CD4-positive, alpha-beta T cell (primary cell): ENCODE measurements at regions not wholly inside any gene's neighbourhood (a gene's known extent, or its start where the extent isn't known, plus 50 kb on each side); places are given as distances from the start of the nearest gene placed in this dataset.

Experiments
- ATAC-seq: fragments of 200-7000 bp; cut with Tn5 transposase; one replicate; pipeline ENCODE4 v1.10.0; 2022; ENCODE audit warnings: mild to moderate bottlenecking; ENCODE audit not compliant: poor library complexity
- CTCF ChIA-PET: fragments of 350-600 bp; sonication (Branson Sonifier 250); formaldehyde crosslinking; loops from one replicate; lab custom pipeline; 2021; ENCODE audit warnings: antibody characterized with exemption, inconsistent platforms; lab: Charles Lee
- POLR2A ChIA-PET: fragments of 350-600 bp; sonication (Branson Sonifier 250); formaldehyde crosslinking; loops from one replicate; lab custom pipeline; 2021; ENCODE audit warnings: antibody characterized with exemption, inconsistent platforms; lab: Charles Lee
- DNase-seq, 14 experiments: peaks; one replicate each; pipeline ENCODE4 v3.0.0-alpha.2; 2013 to 2020; ENCODE audit warnings: mixed read lengths in 2 of 14
- H3K27ac ChIP-seq, 2 donors: one replicate each; pipeline versions ENCODE4 v1.5.1 to v1.7.0; 2013; ENCODE audit warnings: low read length in 2 of 2, low read depth in 1 of 2, mild to moderate bottlenecking in 1 of 2
- H3K27me3 ChIP-seq, 2 experiments: 1 replicate in 1 of 2; 2 replicates in 1 of 2; pipeline versions ENCODE4 v1.6.1 to v1.7.0; 2013; ENCODE audit warnings: low read length in 2 of 2, control low read depth in 1 of 2, mild to moderate bottlenecking in 1 of 2, moderate library complexity in 1 of 2; ENCODE audit not compliant: insufficient read depth in 2 of 2, control insufficient read depth in 1 of 2
- H3K36me3 ChIP-seq: one replicate; pipeline ENCODE4 v1.6.1; 2013; ENCODE audit warnings: low read length, control low read depth; ENCODE audit not compliant: insufficient read depth
- H3K4me1 ChIP-seq: one replicate; pipeline ENCODE4 v1.6.1; 2013; ENCODE audit warnings: low read length, control low read depth; ENCODE audit not compliant: insufficient read depth
- H3K4me3 ChIP-seq: one replicate; pipeline ENCODE4 v1.5.1; 2013; ENCODE audit warnings: mild to moderate bottlenecking, low read length, moderate library complexity
- H3K9me3 ChIP-seq, 2 experiments: 1 replicate in 1 of 2; 2 replicates in 1 of 2; pipeline versions ENCODE4 v1.6.1 to v1.7.0; 2013; ENCODE audit warnings: low read length in 2 of 2, mild to moderate bottlenecking in 2 of 2, control low read depth in 1 of 2, moderate library complexity in 1 of 2; ENCODE audit not compliant: control insufficient read depth in 1 of 2, insufficient read depth in 1 of 2
- H3K27ac Mint-ChIP-seq: one replicate; pipeline ENCODE4 v1.8.0; 2020; ENCODE audit warnings: mixed read lengths
- H3K27me3 Mint-ChIP-seq: one replicate; pipeline ENCODE4 v1.8.0; 2021; ENCODE audit warnings: mixed read lengths
- H3K36me3 Mint-ChIP-seq: one replicate; pipeline ENCODE4 v1.8.0; 2021; ENCODE audit warnings: low read depth, mixed read lengths
- H3K4me1 Mint-ChIP-seq: one replicate; pipeline ENCODE4 v1.8.0; 2021; ENCODE audit warnings: low read depth, mixed read lengths
- H3K4me3 Mint-ChIP-seq: one replicate; pipeline ENCODE4 v1.8.0; 2020; ENCODE audit warnings: mild to moderate bottlenecking, mixed read lengths
- H3K9me3 Mint-ChIP-seq: one replicate; pipeline ENCODE4 v1.8.0; 2020; ENCODE audit warnings: mixed read lengths
- CTCF ChIP-seq: fragments of 200-600 bp; IDR thresholded peaks from one replicate; pipeline ENCODE4 v1.8.0; 2022; ENCODE audit warnings: antibody characterized with exemption, mild to moderate bottlenecking
- intact Hi-C, 2 experiments: fragments of 100-400 bp; cut with DNase I in 1 of 2; cut with micrococcal nuclease in 1 of 2; formaldehyde crosslinking; loops; one replicate each; pipeline versions ENCODE4 v1.15.1 to v1.9.0; 2023 to 2025; cut with DNase I, micrococcal nuclease

GRCh38 chr4:175542786-175543185 lies 269.3 kb downstream of the GPM6A start:
- POLR2A ChIA-PET = no interaction called here
- no peak for ATAC-seq
- H3K9me3 ChIP-seq = peaks cover 0 to 3% of the 10 kb centered on the region in 2 experiments
- no peaks in the 10 kb centered on the region for H3K4me1 Mint-ChIP-seq
- no peaks in the 10 kb centered on the region for H3K27me3 ChIP-seq
- H3K36me3 Mint-ChIP-seq = no peaks in the 10 kb centered on the region
- no peaks in the 10 kb centered on the region for H3K36me3 ChIP-seq
- intact Hi-C loops = no loop called here
- CTCF ChIA-PET = no interaction called here
- H3K27ac Mint-ChIP-seq = no peak overlapping the region
- H3K27ac ChIP-seq = no peak overlapping the region
- no peak for DNase-seq
- no peaks in the 10 kb centered on the region for H3K27me3 Mint-ChIP-seq
- H3K4me3 Mint-ChIP-seq = no peak overlapping the region
- no peaks in the 10 kb centered on the region for H3K4me1 ChIP-seq
- TF ChIP-seq CTCF = no peak
- no peak overlapping the region for H3K4me3 ChIP-seq
- no peaks in the 10 kb centered on the region for H3K9me3 Mint-ChIP-seq

GRCh38 chr4:175559126-175559525 lies 252.9 kb downstream of the GPM6A start:
- no peaks in the 10 kb centered on the region for H3K4me1 Mint-ChIP-seq

GRCh38 chr4:175559526-175559925 lies 252.5 kb downstream of the GPM6A start:
- intact Hi-C loops = no loop called here
- no peak for DNase-seq
- ATAC-seq = no peak

More at GRCh38 chr4:175559126-175559525, 252.9 kb downstream of the GPM6A start:
- H3K4me3 Mint-ChIP-seq = no peak overlapping the region
- no peak for DNase-seq
- no peaks in the 10 kb centered on the region for H3K9me3 Mint-ChIP-seq
- H3K27me3 ChIP-seq = no peaks in the 10 kb centered on the region
- no peak overlapping the region for H3K27ac Mint-ChIP-seq
- no peak overlapping the region for H3K4me3 ChIP-seq
- POLR2A ChIA-PET = no interaction called here
- no peaks in the 10 kb centered on the region for H3K36me3 ChIP-seq
- H3K27me3 Mint-ChIP-seq = no peaks in the 10 kb centered on the region
- no peak for ATAC-seq
- no peaks in the 10 kb centered on the region for H3K36me3 Mint-ChIP-seq
- H3K9me3 ChIP-seq = peaks cover 0 to 4% of the 10 kb centered on the region in 2 experiments
- TF ChIP-seq CTCF = no peak
- intact Hi-C loops = no loop called here
- H3K4me1 ChIP-seq = no peaks in the 10 kb centered on the region
- H3K27ac ChIP-seq = no peak overlapping the region
- CTCF ChIA-PET = no interaction called here

More at GRCh38 chr4:175559526-175559925, 252.5 kb downstream of the GPM6A start:
- CTCF ChIA-PET = no interaction called here
- H3K36me3 ChIP-seq = no peaks in the 10 kb centered on the region
- POLR2A ChIA-PET = no interaction called here
- Mint-ChIP-seq H3K4me3 (no peak overlapping the region), H3K9me3 (no peaks in the 10 kb centered on the region), H3K4me1 (no peaks in the 10 kb centered on the region), H3K36me3 (no peaks in the 10 kb centered on the region), H3K27me3 (no peaks in the 10 kb centered on the region), H3K27ac (no peak overlapping the region)
- H3K27me3 ChIP-seq = no peaks in the 10 kb centered on the region
- H3K4me1 ChIP-seq = no peaks in the 10 kb centered on the region
- H3K4me3 ChIP-seq = no peak overlapping the region
- TF ChIP-seq CTCF = no peak
- H3K27ac ChIP-seq = no peak overlapping the region
- H3K9me3 ChIP-seq = peaks cover 0 to 4% of the 10 kb centered on the region in 2 experiments
